Ishikawa (cell line): ENCODE measurements at regions not wholly inside any gene's neighbourhood (a gene's known extent, or its start where the extent isn't known, plus 50 kb on each side); places are given as distances from the start of the nearest gene placed in this dataset.

ENCODE experiments used
- CREB1 ChIP-seq: IDR thresholded peaks from 2 replicates; pipeline ENCODE4 v1.6.1; 2012; ENCODE audit warnings: low read depth
- FOXM1 ChIP-seq: IDR thresholded peaks from 2 replicates; pipeline ENCODE4 v1.6.1; 2012; ENCODE audit warnings: low read depth, borderline replicate concordance
- MAX ChIP-seq: IDR thresholded peaks from 2 replicates; pipeline ENCODE4 v1.6.1; 2012
- NFIC ChIP-seq: IDR thresholded peaks from 2 replicates; pipeline ENCODE4 v1.6.1; 2012
- RAD21 ChIP-seq: IDR thresholded peaks from 2 replicates; pipeline ENCODE4 v1.6.1; 2012; ENCODE audit warnings: low read depth
- TAF1 ChIP-seq: IDR thresholded peaks from 2 replicates; pipeline ENCODE4 v1.6.1; 2012; ENCODE audit warnings: low read depth, mild to moderate bottlenecking
- YY1 ChIP-seq: IDR thresholded peaks from 2 replicates; pipeline ENCODE4 v1.6.1; 2012; ENCODE audit warnings: low read depth
- TF ChIP-seq, protein P1 (sequence below): IDR thresholded peaks from 2 replicates; pipeline ENCODE4 v1.6.1; 2012; ENCODE audit warnings: low read depth, mild to moderate bottlenecking

GRCh38 chr13:50513300-50513877 is 330.1 kb downstream of the DLEU7 start:
- TF ChIP-seq FOXM1, result no peak
- TF ChIP-seq, protein P1, sequence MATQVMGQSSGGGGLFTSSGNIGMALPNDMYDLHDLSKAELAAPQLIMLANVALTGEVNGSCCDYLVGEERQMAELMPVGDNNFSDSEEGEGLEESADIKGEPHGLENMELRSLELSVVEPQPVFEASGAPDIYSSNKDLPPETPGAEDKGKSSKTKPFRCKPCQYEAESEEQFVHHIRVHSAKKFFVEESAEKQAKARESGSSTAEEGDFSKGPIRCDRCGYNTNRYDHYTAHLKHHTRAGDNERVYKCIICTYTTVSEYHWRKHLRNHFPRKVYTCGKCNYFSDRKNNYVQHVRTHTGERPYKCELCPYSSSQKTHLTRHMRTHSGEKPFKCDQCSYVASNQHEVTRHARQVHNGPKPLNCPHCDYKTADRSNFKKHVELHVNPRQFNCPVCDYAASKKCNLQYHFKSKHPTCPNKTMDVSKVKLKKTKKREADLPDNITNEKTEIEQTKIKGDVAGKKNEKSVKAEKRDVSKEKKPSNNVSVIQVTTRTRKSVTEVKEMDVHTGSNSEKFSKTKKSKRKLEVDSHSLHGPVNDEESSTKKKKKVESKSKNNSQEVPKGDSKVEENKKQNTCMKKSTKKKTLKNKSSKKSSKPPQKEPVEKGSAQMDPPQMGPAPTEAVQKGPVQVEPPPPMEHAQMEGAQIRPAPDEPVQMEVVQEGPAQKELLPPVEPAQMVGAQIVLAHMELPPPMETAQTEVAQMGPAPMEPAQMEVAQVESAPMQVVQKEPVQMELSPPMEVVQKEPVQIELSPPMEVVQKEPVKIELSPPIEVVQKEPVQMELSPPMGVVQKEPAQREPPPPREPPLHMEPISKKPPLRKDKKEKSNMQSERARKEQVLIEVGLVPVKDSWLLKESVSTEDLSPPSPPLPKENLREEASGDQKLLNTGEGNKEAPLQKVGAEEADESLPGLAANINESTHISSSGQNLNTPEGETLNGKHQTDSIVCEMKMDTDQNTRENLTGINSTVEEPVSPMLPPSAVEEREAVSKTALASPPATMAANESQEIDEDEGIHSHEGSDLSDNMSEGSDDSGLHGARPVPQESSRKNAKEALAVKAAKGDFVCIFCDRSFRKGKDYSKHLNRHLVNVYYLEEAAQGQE, result no peak
- TF ChIP-seq CREB1, result no peak
- TF ChIP-seq TAF1, result no peak
- TF ChIP-seq RAD21, result no peak
- no peak for TF ChIP-seq MAX
- no peak for TF ChIP-seq NFIC
- TF ChIP-seq YY1, result no peak
